ENCODE measurements at regions not wholly inside any gene's neighbourhood (a gene's known extent, or its start where the extent isn't known, plus 50 kb on each side); places are given as distances from the start of the nearest gene placed in this dataset.

DNA sequence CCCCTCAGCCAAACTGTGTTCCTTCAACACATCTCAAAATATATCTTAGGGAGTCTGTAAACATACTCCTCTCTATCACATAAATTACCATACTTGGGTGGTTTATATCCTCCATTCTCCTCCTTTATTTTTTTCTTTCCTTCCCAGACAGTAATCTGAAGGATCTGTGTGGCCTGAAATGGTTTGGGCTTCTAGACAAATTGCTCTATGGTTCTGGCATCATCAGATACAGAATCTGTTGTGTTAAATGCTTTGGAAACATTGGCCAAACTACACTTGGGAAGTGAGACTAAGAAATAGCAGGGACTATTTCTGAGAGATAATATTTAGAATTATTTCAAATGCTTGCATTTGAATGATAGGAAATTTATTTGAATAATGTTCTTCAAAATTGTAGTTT lies 353.0 kb upstream of the KCND2 start:
- CTCF ChIA-PET = no interaction called here
- DNase-seq (ENCODE audit: extremely low spot score) = no peak
- no peak for TF ChIP-seq HDGF (IDR thresholded peaks at IDR 0.05; ENCODE audit: borderline replicate concordance)
- no peak for TF ChIP-seq SP1 (IDR thresholded peaks at IDR 0.05)
- TF ChIP-seq CTBP1 (IDR thresholded peaks at IDR 0.05; ENCODE audit: borderline replicate concordance) = no peak
- TF ChIP-seq NFRKB (IDR thresholded peaks at IDR 0.05) = no peak
- no peak for TF ChIP-seq SUZ12 (IDR thresholded peaks at IDR 0.05)
- TF ChIP-seq BHLHE40 (IDR thresholded peaks at IDR 0.05; ENCODE audit: borderline replicate concordance) = no peak
- no peak for TF ChIP-seq L3MBTL2 (conservative IDR thresholded peaks at IDR 0.05)
- no peak for TF ChIP-seq LEF1 (IDR thresholded peaks at IDR 0.05; ENCODE audit: borderline replicate concordance)
- no peak for TF ChIP-seq TARDBP (IDR thresholded peaks at IDR 0.05)
- TF ChIP-seq FOXK2 (IDR thresholded peaks at IDR 0.05) = no peak
- TF ChIP-seq ARNT (IDR thresholded peaks at IDR 0.05) = no peak
- TF ChIP-seq ZNF384 (IDR thresholded peaks at IDR 0.05) = no peak
- TF ChIP-seq FOXM1 (IDR thresholded peaks at IDR 0.05; ENCODE audit: borderline replicate concordance) = no peak
- no peak for TF ChIP-seq ELF4 (IDR thresholded peaks at IDR 0.05)
- TF ChIP-seq, protein P1, sequence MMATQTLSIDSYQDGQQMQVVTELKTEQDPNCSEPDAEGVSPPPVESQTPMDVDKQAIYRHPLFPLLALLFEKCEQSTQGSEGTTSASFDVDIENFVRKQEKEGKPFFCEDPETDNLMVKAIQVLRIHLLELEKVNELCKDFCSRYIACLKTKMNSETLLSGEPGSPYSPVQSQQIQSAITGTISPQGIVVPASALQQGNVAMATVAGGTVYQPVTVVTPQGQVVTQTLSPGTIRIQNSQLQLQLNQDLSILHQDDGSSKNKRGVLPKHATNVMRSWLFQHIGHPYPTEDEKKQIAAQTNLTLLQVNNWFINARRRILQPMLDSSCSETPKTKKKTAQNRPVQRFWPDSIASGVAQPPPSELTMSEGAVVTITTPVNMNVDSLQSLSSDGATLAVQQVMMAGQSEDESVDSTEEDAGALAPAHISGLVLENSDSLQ (IDR thresholded peaks at IDR 0.05) = no peak
- POLR2A ChIA-PET = no interaction called here

DNA sequence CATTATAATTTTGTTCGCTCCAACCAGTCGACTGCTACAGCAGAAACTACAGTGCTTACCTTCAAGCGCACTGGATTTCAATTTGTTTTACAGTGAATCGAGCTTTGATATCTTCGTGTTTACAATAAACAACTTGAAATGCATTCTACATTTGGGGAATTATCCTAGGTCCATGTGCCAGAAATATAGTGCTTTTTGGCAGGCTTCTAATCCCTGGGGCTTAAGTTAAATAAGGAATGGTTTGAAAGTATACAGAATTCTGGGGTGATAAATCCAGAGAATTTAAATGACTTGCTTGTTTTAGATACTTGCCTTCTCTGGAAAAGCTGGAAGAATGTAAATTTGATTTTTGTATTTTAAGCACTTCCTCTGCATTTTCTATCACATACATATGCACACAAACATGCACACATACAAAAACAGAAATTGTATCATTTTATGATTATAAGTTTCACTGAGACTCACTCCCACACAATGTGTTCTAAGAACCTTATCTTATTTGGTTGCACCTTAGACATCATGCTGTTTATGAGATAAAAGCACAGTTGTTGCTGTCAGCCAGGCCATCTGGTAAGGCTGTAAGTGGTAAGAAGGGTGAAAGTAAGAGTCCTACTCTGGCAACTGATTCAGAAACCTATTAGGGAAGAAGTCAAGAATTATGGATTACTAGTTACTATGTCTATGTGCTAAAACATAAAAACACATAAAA lies 347.2 kb upstream of the KCND2 start:
- no peak for DNase-seq (ENCODE audit: extremely low spot score)
- ChIA-PET CTCF (no interaction called here), POLR2A (no interaction called here)
- TF ChIP-seq FOXK2 (IDR thresholded peaks at IDR 0.05) (no peak), BHLHE40 (IDR thresholded peaks at IDR 0.05; ENCODE audit: borderline replicate concordance) (no peak), SUZ12 (IDR thresholded peaks at IDR 0.05) (no peak), LEF1 (IDR thresholded peaks at IDR 0.05; ENCODE audit: borderline replicate concordance) (no peak), FOXM1 (IDR thresholded peaks at IDR 0.05; ENCODE audit: borderline replicate concordance) (no peak), ARNT (IDR thresholded peaks at IDR 0.05) (no peak), SP1 (IDR thresholded peaks at IDR 0.05) (no peak), L3MBTL2 (conservative IDR thresholded peaks at IDR 0.05) (no peak), HDGF (IDR thresholded peaks at IDR 0.05; ENCODE audit: borderline replicate concordance) (no peak), ZNF384 (IDR thresholded peaks at IDR 0.05) (no peak), CTBP1 (IDR thresholded peaks at IDR 0.05; ENCODE audit: borderline replicate concordance) (no peak), TARDBP (IDR thresholded peaks at IDR 0.05) (no peak), NFRKB (IDR thresholded peaks at IDR 0.05) (no peak), FOXA1 (IDR thresholded peaks at IDR 0.05) (no peak), ELF4 (IDR thresholded peaks at IDR 0.05) (no peak)
- TF ChIP-seq, protein P1 (IDR thresholded peaks at IDR 0.05) = no peak

DNA sequence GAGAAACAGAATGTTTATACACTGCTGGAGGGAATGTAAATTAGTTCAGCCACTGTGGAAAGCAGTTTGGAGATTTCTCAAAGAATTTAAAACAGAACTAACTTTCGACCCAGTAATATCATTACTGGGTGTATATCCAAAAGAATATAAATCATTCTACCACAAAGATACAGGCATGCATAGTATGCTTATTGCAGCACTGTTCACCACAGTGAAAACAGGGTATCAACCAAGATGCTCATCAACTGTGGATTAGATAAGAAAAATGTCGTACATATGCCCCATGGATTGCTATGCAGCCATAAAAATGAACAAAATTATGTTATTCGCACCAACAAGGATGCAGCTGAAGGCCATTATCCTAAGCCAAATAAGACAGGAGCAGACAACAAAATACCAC lies 343.1 kb upstream of the KCND2 start:
- CTCF ChIA-PET = no interaction called here
- DNase-seq (ENCODE audit: extremely low spot score) = no peak
- POLR2A ChIA-PET = no interaction called here
- no peak for TF ChIP-seq CTBP1 (IDR thresholded peaks at IDR 0.05; ENCODE audit: borderline replicate concordance)
- TF ChIP-seq L3MBTL2 (conservative IDR thresholded peaks at IDR 0.05) = no peak
- no peak for TF ChIP-seq FOXK2 (IDR thresholded peaks at IDR 0.05)
- TF ChIP-seq BHLHE40 (IDR thresholded peaks at IDR 0.05; ENCODE audit: borderline replicate concordance) = no peak
- TF ChIP-seq, protein P1 (IDR thresholded peaks at IDR 0.05) = no peak
- TF ChIP-seq LEF1 (IDR thresholded peaks at IDR 0.05; ENCODE audit: borderline replicate concordance) = no peak
- no peak for TF ChIP-seq TARDBP (IDR thresholded peaks at IDR 0.05)
- TF ChIP-seq SUZ12 (IDR thresholded peaks at IDR 0.05) = no peak
- TF ChIP-seq NFRKB (IDR thresholded peaks at IDR 0.05) = no peak
- no peak for TF ChIP-seq ZNF384 (IDR thresholded peaks at IDR 0.05)
- TF ChIP-seq HDGF (IDR thresholded peaks at IDR 0.05; ENCODE audit: borderline replicate concordance) = no peak
- TF ChIP-seq FOXM1 (IDR thresholded peaks at IDR 0.05; ENCODE audit: borderline replicate concordance) = no peak
- no peak for TF ChIP-seq FOXA1 (IDR thresholded peaks at IDR 0.05)
- TF ChIP-seq ELF4 (IDR thresholded peaks at IDR 0.05) = no peak
- TF ChIP-seq SP1 (IDR thresholded peaks at IDR 0.05) = no peak
- no peak for TF ChIP-seq ARNT (IDR thresholded peaks at IDR 0.05)

DNA sequence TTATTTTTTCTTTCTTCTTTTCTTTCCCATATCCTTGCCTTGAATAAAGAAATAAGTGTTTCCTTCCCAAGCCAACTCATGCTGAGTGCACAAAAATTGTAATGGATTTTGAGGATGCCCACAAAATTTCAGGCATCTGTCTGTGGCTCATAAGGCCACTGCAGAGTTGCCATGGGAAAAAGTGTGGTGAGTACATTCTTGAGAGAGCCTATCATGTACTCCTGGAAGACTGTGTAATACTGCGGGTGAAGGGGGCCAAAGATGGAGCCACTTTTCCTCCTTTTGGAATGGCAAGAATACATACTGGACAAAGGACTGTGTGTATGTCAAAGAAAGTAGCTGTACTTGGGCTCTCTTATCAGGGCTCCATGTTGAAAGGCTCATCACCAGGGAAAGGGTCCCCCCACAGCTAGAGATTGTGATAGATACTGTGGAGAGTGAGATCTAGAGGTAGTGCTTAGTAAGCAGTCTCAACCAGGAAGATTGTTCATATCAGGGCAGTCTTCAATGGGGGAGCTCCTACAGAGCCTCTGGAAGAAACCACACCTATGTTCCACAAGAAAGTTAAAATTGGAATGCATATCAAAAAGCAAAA lies 341.6 kb upstream of the KCND2 start:
- TF ChIP-seq FOXM1 (IDR thresholded peaks at IDR 0.05; ENCODE audit: borderline replicate concordance) (no peak), NFRKB (IDR thresholded peaks at IDR 0.05) (no peak), FOXK2 (IDR thresholded peaks at IDR 0.05) (no peak), TARDBP (IDR thresholded peaks at IDR 0.05) (no peak), SP1 (IDR thresholded peaks at IDR 0.05) (no peak), LEF1 (IDR thresholded peaks at IDR 0.05; ENCODE audit: borderline replicate concordance) (no peak), SUZ12 (IDR thresholded peaks at IDR 0.05) (no peak), HDGF (IDR thresholded peaks at IDR 0.05; ENCODE audit: borderline replicate concordance) (no peak), L3MBTL2 (conservative IDR thresholded peaks at IDR 0.05) (no peak), ELF4 (IDR thresholded peaks at IDR 0.05) (no peak), FOXA1 (IDR thresholded peaks at IDR 0.05) (no peak), BHLHE40 (IDR thresholded peaks at IDR 0.05; ENCODE audit: borderline replicate concordance) (no peak), ZNF384 (IDR thresholded peaks at IDR 0.05) (no peak), CTBP1 (IDR thresholded peaks at IDR 0.05; ENCODE audit: borderline replicate concordance) (no peak), ARNT (IDR thresholded peaks at IDR 0.05) (no peak)
- TF ChIP-seq, protein P1 (IDR thresholded peaks at IDR 0.05) = no peak
- ChIA-PET CTCF (no interaction called here), POLR2A (no interaction called here)
- DNase-seq (ENCODE audit: extremely low spot score) = no peak
